ENCODE measurements at regions not wholly inside any gene's neighbourhood (a gene's known extent, or its start where the extent isn't known, plus 50 kb on each side); places are given as distances from the start of the nearest gene placed in this dataset.

GRCh38 chr7:30225863-30226613 is 58.4 kb upstream of the ZNRF2 start:
- Histone ChIP-seq H4K5ac (ENCODE audit: low read depth, low read length) (no peak overlapping the region), H4K91ac (ENCODE audit: insufficient read depth, low read depth, low read length) (no peak overlapping the region), H3K18ac (ENCODE audit: low read depth, low read length) (no peak overlapping the region), H3K9me3 (ENCODE audit: control insufficient read depth, insufficient read depth, low read length) (no peaks in the 10 kb centered on the region), H2BK5ac (ENCODE audit: low read depth, low read length, poor library complexity, severe bottlenecking) (no peak overlapping the region), H3K27me3 (ENCODE audit: control insufficient read depth, insufficient read depth, low read length) (peaks cover 2% of the 10 kb centered on the region), H3K9ac (ENCODE audit: low read depth, low read length) (no peak overlapping the region), H3K56ac (ENCODE audit: extremely low read depth, insufficient read depth, low read length) (no peak overlapping the region), H3K23ac (ENCODE audit: low read depth, low read length) (no peak overlapping the region), H2BK15ac (ENCODE audit: low read depth, low read length) (no peak overlapping the region), H3K36me3 (ENCODE audit: control insufficient read depth, insufficient read depth, low read length) (no peaks in the 10 kb centered on the region), H3K79me1 (ENCODE audit: low read depth in 1 of 2, low read length in 2 of 2) (no peaks in the 10 kb centered on the region), H2AK9ac (replicated peaks; ENCODE audit: low read depth, low read length, poor library complexity) (no peak overlapping the region), H3K9me1 (ENCODE audit: insufficient read depth, low read length) (no peaks in the 10 kb centered on the region; the same call in 1 of the 2 replicates), H3K14ac (replicated peaks; ENCODE audit: low read depth, low read length) (no peak overlapping the region), H3K4me1 (ENCODE audit: control insufficient read depth, insufficient read depth, low read length) (no peaks in the 10 kb centered on the region; the same call in 1 of the 2 replicates), H3K27ac (ENCODE audit: insufficient read depth, low read length) (no peak overlapping the region), H2AK5ac (ENCODE audit: low read depth, low read length) (no peak overlapping the region), H2BK120ac (ENCODE audit: low read depth, low read length) (no peak overlapping the region), H4K8ac (ENCODE audit: low read depth in 2 of 2, low read length in 2 of 2) (no peak overlapping the region), H3K4me2 (ENCODE audit: low read depth, low read length) (no peak overlapping the region), H3K4ac (ENCODE audit: low read depth, low read length) (no peak overlapping the region), H2AFZ (replicated peaks; ENCODE audit: low read length, poor library complexity) (no peak overlapping the region), H3K4me3 (ENCODE audit: insufficient read depth, low read depth, low read length) (no peak overlapping the region), H2BK20ac (ENCODE audit: low read depth, low read length) (no peak overlapping the region), H4K20me1 (ENCODE audit: insufficient read depth, low read length) (no peaks in the 10 kb centered on the region)
- ATAC-seq (ENCODE audit: low read depth) (peak; percentile 61), DNase-seq (peak; percentile 8)
- WGBS, 2 experiments (ENCODE audit: extremely low coverage in 2 of 2, insufficient read length in 1 of 2) = no CpG with 5 or more reads among the region's 7 CpGs
- POLR2A ChIA-PET (ENCODE audit: unreplicated experiment) = no interaction called here
- TF ChIP-seq CHD1 (IDR thresholded peaks at IDR 0.05; ENCODE audit: low read depth, low read length) (no peak), MAFK (IDR thresholded peaks at IDR 0.05; ENCODE audit: low read depth, low read length) (no peak), RCOR1 (IDR thresholded peaks at IDR 0.05; ENCODE audit: insufficient replicate concordance, low read length) (no peak), MXI1 (IDR thresholded peaks at IDR 0.05; ENCODE audit: borderline replicate concordance, low read depth, low read length) (no peak), ELK1 (IDR thresholded peaks at IDR 0.05; ENCODE audit: borderline replicate concordance, low read depth, low read length) (no peak), BHLHE40 (IDR thresholded peaks at IDR 0.05; ENCODE audit: low read depth, low read length) (no peak), RFX5 (IDR thresholded peaks at IDR 0.05; ENCODE audit: low read depth, low read length) (no peak), CEBPB (IDR thresholded peaks at IDR 0.05; ENCODE audit: low read depth, low read length) (no peak), MAZ (IDR thresholded peaks at IDR 0.05; ENCODE audit: borderline replicate concordance, low read depth, low read length) (no peak), USF2 (IDR thresholded peaks at IDR 0.05; ENCODE audit: low read depth, low read length) (no peak), RAD21 (IDR thresholded peaks at IDR 0.05; ENCODE audit: low read length) (no peak)
- dilution Hi-C loops (cut with HindIII; ENCODE audit: low sequenced_read_pairs, unreplicated experiment) (no loop called here), in situ Hi-C loops (cut with MboI; ENCODE audit: low sequenced_read_pairs) (no loop called here), intact Hi-C loops (cut with micrococcal nuclease) (no loop called here)
- CTCF ChIA-PET = no interaction called here
- no TSS peak for BruUV-seq (replicated peaks)

Measured in IMR-90 (cell line).